ENCODE measurements at regions not wholly inside any gene's neighbourhood (a gene's known extent, or its start where the extent isn't known, plus 50 kb on each side); places are given as distances from the start of the nearest gene placed in this dataset.
A peak's percentile ranks its signal among the peaks of the same experiment; 100 is the strongest.
"Not testable (repeated sequence)": the region's sequence is repeated elsewhere in the genome, so short reads cannot be mapped to it uniquely, and the experiment has no call there.

DNA sequence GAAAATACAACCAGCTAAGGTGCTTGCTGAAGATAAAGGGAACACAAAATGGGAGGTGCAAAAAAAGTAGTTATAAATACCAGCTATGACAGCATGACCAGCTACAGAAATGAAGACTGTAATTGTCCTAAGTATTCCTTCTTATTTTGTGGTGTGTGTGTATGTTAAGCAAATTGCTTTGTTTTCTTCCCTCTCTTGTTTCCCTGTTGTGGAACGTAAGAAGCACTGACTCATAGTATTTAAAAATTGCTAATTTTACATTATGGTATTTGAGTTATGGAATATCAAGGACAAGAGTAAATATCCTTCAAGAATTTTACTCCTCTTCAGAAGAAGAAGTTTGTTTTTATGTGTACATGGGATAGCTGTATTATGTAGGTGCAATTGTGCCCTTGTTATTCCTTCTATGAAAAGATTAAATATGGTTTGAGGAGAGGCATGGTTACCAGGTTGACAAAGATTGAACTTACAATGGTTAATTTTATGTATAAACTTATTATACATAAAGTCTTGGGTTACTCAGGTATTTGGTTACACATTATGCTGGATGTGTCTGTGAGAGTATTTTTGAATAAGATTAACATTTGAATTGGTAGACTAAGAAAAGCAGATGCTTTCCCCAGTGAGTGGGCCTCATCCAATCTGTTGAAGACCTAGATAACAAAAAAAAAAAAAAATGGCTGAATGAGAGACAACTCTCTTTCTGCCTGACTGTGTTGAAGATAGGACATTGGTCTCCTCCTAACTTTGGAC is 1132.1 kb upstream of the ALCAM start:
- Mint-ChIP-seq H3K36me3 (ENCODE audit: low read depth) (no peaks in the 10 kb centered on the region), H3K4me3 (no peak overlapping the region), H3K4me1 (ENCODE audit: low read depth) (no peaks in the 10 kb centered on the region), H3K27ac (no peak overlapping the region), H3K27me3 (ENCODE audit: low read depth) (no peaks in the 10 kb centered on the region), H3K9me3 (ENCODE audit: insufficient read depth) (no peaks in the 10 kb centered on the region)
- CTCF ChIA-PET, result no interaction called here
- POLR2A ChIA-PET, result no interaction called here
- no peak for DNase-seq
- ATAC-seq, result no peak

DNA sequence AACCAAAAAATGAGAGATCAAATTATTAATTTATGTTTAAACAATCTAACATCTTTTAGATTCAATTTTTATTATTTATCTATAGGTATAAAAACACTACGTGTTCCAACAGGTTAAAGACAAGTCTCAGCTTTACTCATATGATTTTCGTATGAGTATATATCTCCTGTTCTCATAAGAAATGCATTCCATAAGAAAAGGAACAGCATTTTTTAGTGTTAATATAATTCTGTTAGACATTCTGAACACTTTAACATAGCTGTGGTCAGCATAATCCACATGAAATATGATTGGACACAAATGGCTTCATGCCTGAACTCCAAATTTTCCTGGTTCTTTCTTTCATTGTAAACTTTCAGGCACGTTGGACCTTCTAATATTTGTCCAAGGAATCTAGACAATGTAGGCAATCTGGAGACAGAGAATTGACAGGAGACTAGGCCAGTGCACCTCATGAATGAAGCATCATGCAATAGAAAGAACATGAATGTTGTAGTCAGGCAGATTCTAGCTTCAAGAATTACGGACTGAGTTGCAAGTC is 1122.0 kb upstream of the ALCAM start:
- no peak for ATAC-seq
- CTCF ChIA-PET, result no interaction called here
- Mint-ChIP-seq H3K4me3 (no peak overlapping the region), H3K9me3 (ENCODE audit: insufficient read depth) (peaks cover 5% of the 10 kb centered on the region), H3K4me1 (ENCODE audit: low read depth) (no peaks in the 10 kb centered on the region), H3K27ac (no peak overlapping the region), H3K36me3 (ENCODE audit: low read depth) (no peaks in the 10 kb centered on the region), H3K27me3 (ENCODE audit: low read depth) (no peaks in the 10 kb centered on the region)
- POLR2A ChIA-PET, result no interaction called here
- no peak for DNase-seq

DNA sequence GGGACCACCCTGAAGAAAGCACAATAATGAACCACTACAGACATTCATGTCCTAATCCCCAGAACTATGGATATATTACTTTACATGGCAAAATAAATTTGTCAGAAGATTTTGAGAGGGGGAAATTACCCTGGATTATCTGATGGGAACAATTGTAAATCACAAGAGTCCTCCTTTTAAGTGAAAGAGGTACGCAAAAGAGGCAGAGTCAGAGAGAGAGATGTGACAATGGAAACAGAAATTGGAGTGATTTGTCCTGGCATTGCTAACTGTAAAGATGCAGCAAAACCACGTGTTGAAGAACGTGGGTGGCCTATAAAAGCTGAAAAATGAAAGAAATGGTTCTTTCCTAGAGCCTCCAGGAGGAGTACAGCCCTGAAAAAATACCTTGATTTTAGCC is 1121.4 kb upstream of the ALCAM start:
- Mint-ChIP-seq H3K4me3 (no peak overlapping the region), H3K36me3 (ENCODE audit: low read depth) (no peaks in the 10 kb centered on the region), H3K9me3 (ENCODE audit: insufficient read depth) (peaks cover 5% of the 10 kb centered on the region), H3K27me3 (ENCODE audit: low read depth) (no peaks in the 10 kb centered on the region), H3K27ac (no peak overlapping the region), H3K4me1 (ENCODE audit: low read depth) (no peaks in the 10 kb centered on the region)
- POLR2A ChIA-PET, result no interaction called here
- CTCF ChIA-PET, result interaction anchor here (0.6 kb wide), 1 partner anchor 84 kb away, joined by 3 read pairs; no protein-coding TSS in a partner anchor
- ATAC-seq, result no peak
- no peak for DNase-seq

GRCh38 chr3:104245981-104246380 is 1120.7 kb upstream of the ALCAM start:
- Mint-ChIP-seq H3K27ac (no peak overlapping the region), H3K27me3 (ENCODE audit: low read depth) (no peaks in the 10 kb centered on the region), H3K4me3 (no peak overlapping the region), H3K4me1 (ENCODE audit: low read depth) (no peaks in the 10 kb centered on the region), H3K36me3 (ENCODE audit: low read depth) (no peaks in the 10 kb centered on the region), H3K9me3 (ENCODE audit: insufficient read depth) (peaks cover 5% of the 10 kb centered on the region)
- DNase-seq (no peak), ATAC-seq (no peak)
- POLR2A ChIA-PET, result no interaction called here
- CTCF ChIA-PET, result no interaction called here

DNA sequence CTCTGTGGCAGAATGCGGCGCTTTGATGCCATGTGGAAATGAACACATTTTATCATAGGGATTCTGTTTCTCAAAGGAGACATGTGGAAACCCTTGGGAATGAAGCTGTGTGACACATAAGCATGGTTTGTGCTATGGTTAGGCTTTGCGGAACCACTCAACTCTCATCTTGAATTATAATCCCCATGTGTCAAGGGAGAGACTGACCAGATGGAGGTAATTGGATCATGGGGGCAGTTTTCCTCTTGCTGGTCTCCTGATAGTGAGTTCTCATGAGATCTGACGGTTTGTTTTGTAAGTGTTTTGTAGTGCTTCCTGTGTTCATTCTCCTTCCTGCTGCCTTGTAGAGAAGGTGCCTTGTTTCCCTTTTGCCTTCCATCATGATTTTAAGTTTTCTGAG is 1109.2 kb upstream of the ALCAM start:
- POLR2A ChIA-PET, result no interaction called here
- Mint-ChIP-seq H3K27ac (no peak overlapping the region), H3K36me3 (ENCODE audit: low read depth) (no peaks in the 10 kb centered on the region), H3K4me3 (no peak overlapping the region), H3K27me3 (ENCODE audit: low read depth) (no peaks in the 10 kb centered on the region), H3K4me1 (ENCODE audit: low read depth) (no peaks in the 10 kb centered on the region), H3K9me3 (ENCODE audit: insufficient read depth) (no peaks in the 10 kb centered on the region)
- CTCF ChIA-PET, result no interaction called here
- DNase-seq, result no peak
- no peak for ATAC-seq

- ATAC-seq (no peak), DNase-seq (no peak)
- no peaks in the 10 kb centered on the region for H3K9me3 Mint-ChIP-seq (ENCODE audit: insufficient read depth)
- H3K36me3 Mint-ChIP-seq (ENCODE audit: low read depth), result no peaks in the 10 kb centered on the region
- CTCF ChIA-PET, result interaction anchor here (1.7 kb wide), 1 partner anchor 10 kb away, joined by 4 read pairs; no protein-coding TSS in a partner anchor
- H3K4me3 Mint-ChIP-seq, result no peak overlapping the region
- H3K4me1 Mint-ChIP-seq (ENCODE audit: low read depth), result no peaks in the 10 kb centered on the region
- no peak overlapping the region for H3K27ac Mint-ChIP-seq
- H3K27me3 Mint-ChIP-seq (ENCODE audit: low read depth), result no peaks in the 10 kb centered on the region
- POLR2A ChIA-PET, result no interaction called here
Observed at GRCh38 chr3:104263477-104263876, 1103.2 kb upstream of the ALCAM start.

- H3K36me3 Mint-ChIP-seq (ENCODE audit: low read depth); CTCF ChIA-PET: not testable (repeated sequence)
Observed at GRCh38 chr3:104266219-104266618, 1100.5 kb upstream of the ALCAM start.

DNA sequence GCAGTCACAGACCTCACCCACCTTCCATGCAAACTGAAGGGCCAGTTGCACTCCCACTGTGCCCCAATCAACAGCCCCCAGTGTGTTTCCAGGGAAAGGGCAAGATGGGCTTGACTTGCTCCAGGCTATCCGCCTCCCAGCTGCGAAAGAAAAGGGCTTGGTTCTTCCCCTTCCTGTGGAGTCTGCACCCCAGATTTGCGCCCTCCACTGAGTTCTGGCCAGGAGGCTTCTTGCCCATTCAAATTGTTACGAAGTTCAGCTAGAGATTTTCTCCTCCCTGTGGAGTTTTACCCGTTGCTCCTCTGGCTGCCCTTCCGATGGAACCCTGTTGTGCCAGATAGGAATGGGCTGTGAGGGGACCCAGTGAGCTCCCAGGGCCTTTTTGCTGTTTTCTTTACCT is 1096.9 kb upstream of the ALCAM start:
- no peaks in the 10 kb centered on the region for H3K4me1 Mint-ChIP-seq (ENCODE audit: low read depth)
- no peak overlapping the region for H3K4me3 Mint-ChIP-seq
- H3K27ac Mint-ChIP-seq, result no peak overlapping the region
- no peak for DNase-seq
- POLR2A ChIA-PET, result no interaction called here
- CTCF ChIA-PET, result no interaction called here
- no peaks in the 10 kb centered on the region for H3K27me3 Mint-ChIP-seq (ENCODE audit: low read depth)
- no peak for ATAC-seq
- no peaks in the 10 kb centered on the region for H3K9me3 Mint-ChIP-seq (ENCODE audit: insufficient read depth)
- no peaks in the 10 kb centered on the region for H3K36me3 Mint-ChIP-seq (ENCODE audit: low read depth)

More at GRCh38 chr3:104266219-104266618, 1100.5 kb upstream of the ALCAM start:
- H3K27ac Mint-ChIP-seq; DNase-seq; H3K27me3 Mint-ChIP-seq (ENCODE audit: low read depth); H3K4me1 Mint-ChIP-seq (ENCODE audit: low read depth); H3K4me3 Mint-ChIP-seq; POLR2A ChIA-PET; H3K9me3 Mint-ChIP-seq (ENCODE audit: insufficient read depth); ATAC-seq: not testable (repeated sequence)

DNA sequence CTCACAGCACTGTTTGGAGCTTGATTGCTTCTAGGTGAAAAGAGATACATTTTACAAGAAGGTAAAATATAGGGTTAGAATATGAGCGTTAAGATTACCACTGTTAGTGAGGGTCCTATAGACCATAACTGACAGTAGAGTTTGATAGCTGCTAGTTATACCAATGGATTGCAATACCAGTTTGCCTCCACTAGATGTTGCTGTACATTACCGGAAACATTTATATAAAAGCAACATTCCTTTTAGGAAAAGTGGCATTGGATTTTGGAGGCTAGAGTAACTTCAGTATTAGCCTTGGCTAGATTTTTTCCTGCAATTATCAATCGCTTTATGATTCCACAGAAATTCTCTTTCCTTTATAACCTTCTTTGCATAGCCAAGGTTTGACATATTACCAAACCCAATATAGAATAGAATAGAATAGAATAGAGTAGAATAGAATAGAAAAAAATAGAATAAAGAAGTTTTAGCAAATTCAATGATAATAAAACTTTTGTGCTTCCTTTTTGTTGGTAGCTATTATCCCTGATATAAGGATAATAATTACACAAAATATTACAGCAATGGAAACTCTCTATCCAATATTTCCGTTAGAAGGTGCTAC is 1093.6 kb upstream of the ALCAM start:
- Mint-ChIP-seq H3K36me3 (ENCODE audit: low read depth) (no peaks in the 10 kb centered on the region), H3K27me3 (ENCODE audit: low read depth) (no peaks in the 10 kb centered on the region), H3K4me3 (no peak overlapping the region), H3K27ac (no peak overlapping the region), H3K9me3 (ENCODE audit: insufficient read depth) (peaks cover 8% of the 10 kb centered on the region), H3K4me1 (ENCODE audit: low read depth) (no peaks in the 10 kb centered on the region)
- ChIA-PET POLR2A (no interaction called here), CTCF (interaction anchor here (0.8 to 1.7 kb wide), 3 partner anchors 10 to 13 kb away, joined by 3 to 4 read pairs (median 4); no protein-coding TSS in a partner anchor)
- DNase-seq, result no peak
- ATAC-seq, result no peak

- ChIA-PET CTCF (no interaction called here), POLR2A (no interaction called here)
- Mint-ChIP-seq H3K4me1 (ENCODE audit: low read depth) (no peaks in the 10 kb centered on the region), H3K9me3 (ENCODE audit: insufficient read depth) (peaks cover 17% of the 10 kb centered on the region), H3K27me3 (ENCODE audit: low read depth) (no peaks in the 10 kb centered on the region), H3K27ac (no peak overlapping the region), H3K36me3 (ENCODE audit: low read depth) (no peaks in the 10 kb centered on the region), H3K4me3 (no peak overlapping the region)
- DNase-seq, result no peak
- no peak for ATAC-seq
Observed at GRCh38 chr3:104275199-104275598, 1091.5 kb upstream of the ALCAM start.

DNA sequence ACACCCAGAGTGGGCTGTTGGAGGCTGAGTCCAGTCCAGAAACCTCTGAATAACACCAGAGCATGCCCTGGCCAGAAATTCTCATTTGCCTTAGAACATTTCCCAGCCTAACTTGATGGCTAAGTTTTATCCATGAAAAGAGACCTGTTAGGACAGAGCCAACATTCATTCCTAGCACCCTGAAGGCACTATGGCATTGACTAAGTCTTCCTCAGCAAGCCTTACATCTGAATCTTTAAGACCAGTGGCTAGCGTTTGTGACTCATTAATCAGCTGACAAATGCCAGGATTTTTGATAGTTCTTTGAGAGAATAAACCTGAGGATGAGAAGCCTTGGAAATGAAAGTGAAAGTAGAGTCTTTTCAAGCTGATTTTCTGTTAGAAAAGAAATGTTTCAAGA is 1087.1 kb upstream of the ALCAM start:
- H3K4me3 Mint-ChIP-seq, result peak overlapping the region; percentile 22
- ChIA-PET CTCF (no interaction called here), POLR2A (no interaction called here)
- no peaks in the 10 kb centered on the region for H3K4me1 Mint-ChIP-seq (ENCODE audit: low read depth)
- no peaks in the 10 kb centered on the region for H3K36me3 Mint-ChIP-seq (ENCODE audit: low read depth)
- no peaks in the 10 kb centered on the region for H3K27me3 Mint-ChIP-seq (ENCODE audit: low read depth)
- peak; percentile 15 for ATAC-seq
- DNase-seq, result no peak
- H3K9me3 Mint-ChIP-seq (ENCODE audit: insufficient read depth), result peaks cover 46% of the 10 kb centered on the region
- no peak overlapping the region for H3K27ac Mint-ChIP-seq

DNA sequence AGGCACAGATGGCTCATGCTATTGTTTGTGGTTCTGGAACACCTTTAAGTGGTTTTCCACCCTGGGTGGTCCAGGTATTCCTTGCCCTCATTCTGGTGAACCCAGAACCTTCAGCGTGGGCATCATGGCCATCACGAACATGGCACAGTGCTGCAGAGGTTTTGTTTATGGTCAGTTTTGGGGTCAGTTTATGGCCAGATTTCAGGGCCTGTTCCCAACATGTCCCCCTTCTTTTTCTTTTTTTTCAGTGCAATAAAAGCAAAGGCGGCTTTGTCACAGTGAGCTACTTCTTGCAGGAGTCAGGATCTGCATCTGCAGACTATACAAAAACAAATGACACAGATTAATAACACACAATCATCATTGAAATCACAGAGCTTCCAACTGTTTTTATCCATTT is 1085.0 kb upstream of the ALCAM start:
- ChIA-PET CTCF (no interaction called here), POLR2A (no interaction called here)
- Mint-ChIP-seq H3K36me3 (ENCODE audit: low read depth) (no peaks in the 10 kb centered on the region), H3K4me1 (ENCODE audit: low read depth) (no peaks in the 10 kb centered on the region), H3K27me3 (ENCODE audit: low read depth) (no peaks in the 10 kb centered on the region), H3K27ac (no peak overlapping the region), H3K4me3 (no peak overlapping the region), H3K9me3 (ENCODE audit: insufficient read depth) (peaks cover 47% of the 10 kb centered on the region)
- DNase-seq (no peak), ATAC-seq (no peak)
